Kidney epithelial cell (primary cell): ENCODE measurements at regions not wholly inside any gene's neighbourhood (a gene's known extent, or its start where the extent isn't known, plus 50 kb on each side); places are given as distances from the start of the nearest gene placed in this dataset.
"Not testable (repeated sequence)": the region's sequence is repeated elsewhere in the genome, so short reads cannot be mapped to it uniquely, and the experiment has no call there.

Experiments used
- DNase-seq: peaks from one replicate; pipeline ENCODE4 v3.0.0-alpha.2; 2010; ENCODE audit warnings: low read depth
- H3K27me3 ChIP-seq: 2 replicates; pipeline ENCODE4 v1.6.0; 2011; ENCODE audit warnings: low read length; ENCODE audit not compliant: control insufficient read depth, insufficient read depth
- H3K36me3 ChIP-seq: 2 replicates; pipeline ENCODE4 v1.5.1; 2011; ENCODE audit warnings: low read length; ENCODE audit not compliant: control insufficient read depth, insufficient read depth
- H3K4me3 ChIP-seq: 2 replicates; pipeline ENCODE4 v1.5.1; 2011; ENCODE audit warnings: low read depth, mild to moderate bottlenecking, control low read depth, low read length
- CTCF ChIP-seq: IDR thresholded peaks from 2 replicates; pipeline ENCODE4 v1.5.1; 2011; ENCODE audit warnings: mild to moderate bottlenecking, moderate library complexity, low read length, control low read depth, inconsistent platforms; ENCODE audit not compliant: insufficient read depth, poor library complexity, severe bottlenecking

DNA sequence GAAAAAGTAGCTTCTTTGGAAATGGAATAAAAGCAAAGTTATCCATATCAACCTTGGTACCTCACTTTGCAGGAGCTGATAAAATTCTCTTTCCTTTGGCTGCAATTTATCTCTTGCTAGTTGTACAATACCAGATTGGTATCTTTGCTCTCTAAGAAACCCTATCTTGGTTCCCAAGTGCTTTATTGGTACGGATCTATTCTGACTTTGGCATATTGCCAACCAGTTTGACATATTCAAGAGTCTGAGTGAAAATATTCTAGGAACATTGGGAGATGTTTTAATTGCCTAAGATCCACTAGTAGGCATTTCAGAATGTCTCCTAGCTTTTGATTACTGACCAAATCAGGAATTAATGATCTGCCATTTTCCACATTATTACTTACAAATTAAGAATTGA is 167.2 kb upstream of the ATP2B1 start:
- Histone ChIP-seq H3K36me3 (no peaks in the 10 kb centered on the region), H3K4me3 (no peak overlapping the region), H3K27me3 (no peaks in the 10 kb centered on the region)
- no peak for TF ChIP-seq CTCF
- no peak for DNase-seq

DNA sequence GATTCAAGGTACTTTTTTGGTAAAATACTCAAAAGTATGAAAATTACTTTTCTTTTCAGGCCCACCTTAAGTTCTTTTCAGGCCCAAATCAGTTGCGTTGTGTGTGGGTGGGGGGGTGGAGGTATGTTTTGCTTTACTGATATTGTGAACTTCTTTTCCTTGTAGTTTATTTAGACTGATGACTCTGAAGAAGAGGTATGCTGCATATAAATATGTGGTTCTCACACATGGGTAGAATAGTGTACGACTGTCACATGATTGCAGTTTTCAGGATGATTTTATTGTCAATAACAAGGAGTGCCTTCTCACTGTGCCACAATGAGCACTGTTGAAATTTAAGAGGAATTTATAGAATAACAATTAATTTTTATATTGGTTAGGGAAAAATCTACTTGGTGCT is 166.6 kb upstream of the ATP2B1 start:
- Histone ChIP-seq H3K36me3 (no peaks in the 10 kb centered on the region), H3K4me3 (no peak overlapping the region), H3K27me3 (no peaks in the 10 kb centered on the region)
- no peak for TF ChIP-seq CTCF
- DNase-seq, result no peak

DNA sequence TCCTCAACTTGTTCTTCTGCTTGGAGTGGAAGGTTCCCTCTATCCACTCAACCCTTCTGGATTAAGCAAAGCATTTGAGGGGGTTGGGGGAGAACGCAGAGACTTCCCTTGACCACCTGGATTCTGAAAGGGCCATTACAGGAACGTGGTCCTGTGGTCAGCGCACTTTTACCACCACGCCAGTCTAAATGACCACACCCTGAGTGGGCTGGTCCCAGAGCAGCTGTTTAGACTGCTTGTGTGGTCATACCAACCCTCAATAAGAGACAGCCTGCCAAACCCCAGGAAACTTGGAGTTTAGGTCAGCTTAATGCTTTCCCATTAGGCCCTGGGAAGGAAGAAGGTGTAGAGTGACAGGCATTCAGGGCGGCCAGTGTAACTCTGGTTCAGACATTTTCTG is 165.5 kb upstream of the ATP2B1 start:
- Histone ChIP-seq H3K27me3 (no peaks in the 10 kb centered on the region), H3K36me3 (no peaks in the 10 kb centered on the region), H3K4me3 (no peak overlapping the region)
- no peak for TF ChIP-seq CTCF
- no peak for DNase-seq

- no peaks in the 10 kb centered on the region for H3K27me3 ChIP-seq
- no peak overlapping the region for H3K4me3 ChIP-seq
- no peak for DNase-seq
- no peaks in the 10 kb centered on the region for H3K36me3 ChIP-seq
- TF ChIP-seq CTCF, result no peak
Observed at GRCh38 chr12:89873745-89874144, 165.1 kb upstream of the ATP2B1 start.

DNA sequence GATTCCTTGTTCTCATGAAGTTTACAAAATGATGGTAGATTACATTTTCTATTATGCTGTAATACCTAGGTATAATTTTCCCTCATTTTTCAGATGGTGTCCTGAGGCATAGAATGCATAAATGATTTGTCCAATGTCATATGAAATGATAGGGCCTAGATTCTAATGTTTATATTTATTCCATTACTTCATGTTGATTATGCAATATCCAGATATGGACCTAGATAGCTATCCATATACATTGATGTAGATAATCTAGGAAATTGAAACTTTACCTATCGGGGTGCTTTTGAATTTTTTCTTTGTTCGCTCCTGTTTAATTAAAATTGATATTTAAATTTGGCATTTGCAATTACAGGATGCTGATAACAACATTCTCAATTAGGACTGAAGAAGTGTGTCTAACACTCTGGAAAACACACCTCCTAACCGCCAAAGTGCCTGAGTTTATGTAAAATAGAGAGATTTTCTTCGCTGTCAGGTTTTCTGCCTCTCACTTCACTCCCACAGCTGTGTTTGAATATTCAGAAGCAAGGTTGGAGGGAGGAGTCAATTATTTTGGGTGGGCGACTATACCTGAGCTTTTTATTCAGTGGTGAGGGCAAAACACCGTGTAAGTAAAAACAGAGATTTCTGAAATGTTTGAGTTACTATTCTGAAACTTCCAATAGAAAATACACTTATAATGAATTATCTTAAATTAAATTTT is 164.4 kb upstream of the ATP2B1 start:
- Histone ChIP-seq H3K4me3 (no peak overlapping the region), H3K27me3 (no peaks in the 10 kb centered on the region), H3K36me3 (no peaks in the 10 kb centered on the region)
- TF ChIP-seq CTCF, result no peak
- no peak for DNase-seq

GRCh38 chr12:89870413-89871184 is 162.0 kb upstream of the ATP2B1 start:
- Histone ChIP-seq H3K27me3 (no peaks in the 10 kb centered on the region), H3K36me3 (no peaks in the 10 kb centered on the region), H3K4me3 (no peak overlapping the region)
- TF ChIP-seq CTCF, result no peak
- DNase-seq, result no peak

DNA sequence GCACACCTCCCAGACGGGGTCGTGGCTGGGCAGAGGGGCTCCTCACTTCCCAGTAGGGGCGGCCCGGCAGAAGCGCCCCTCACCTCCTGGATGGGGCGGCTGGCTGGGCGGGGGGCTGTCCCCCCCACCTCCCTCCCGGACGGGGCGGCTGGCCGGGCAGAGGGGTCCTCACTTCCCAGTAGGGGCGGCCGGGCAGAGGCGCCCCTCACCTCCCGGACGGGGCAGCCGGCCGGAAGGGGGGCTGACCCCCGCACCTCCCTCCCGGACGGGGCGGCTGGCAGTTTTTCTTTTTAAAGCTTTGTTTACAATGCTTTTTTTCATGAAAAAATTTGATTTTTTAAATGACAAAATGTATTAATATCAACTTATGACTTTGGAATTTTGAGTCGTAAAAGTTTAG is 159.0 kb upstream of the ATP2B1 start:
- not testable (repeated sequence) for H3K27me3 ChIP-seq, DNase-seq, H3K36me3 ChIP-seq, H3K4me3 ChIP-seq
